ENCODE measurements at regions not wholly inside any gene's neighbourhood (a gene's known extent, or its start where the extent isn't known, plus 50 kb on each side); places are given as distances from the start of the nearest gene placed in this dataset.
"Not testable (repeated sequence)": the region's sequence is repeated elsewhere in the genome, so short reads cannot be mapped to it uniquely, and the experiment has no call there.

- no peaks in the 10 kb centered on the region for H3K9me3 ChIP-seq (ENCODE audit: control insufficient read depth, insufficient read depth, low read length)
- peaks cover 10% of the 10 kb centered on the region for H3K4me1 ChIP-seq (ENCODE audit: control insufficient read depth, insufficient read depth, low read length)
- H3K9ac ChIP-seq (ENCODE audit: low read depth, low read length), result no peak overlapping the region
- H3K4me3 ChIP-seq (ENCODE audit: low read depth, low read length), result no peak overlapping the region
- no peaks in the 10 kb centered on the region for H3K36me3 ChIP-seq (ENCODE audit: control insufficient read depth, insufficient read depth, low read length)
- H3K27me3 ChIP-seq (ENCODE audit: control insufficient read depth, insufficient read depth, low read length), result no peaks in the 10 kb centered on the region
Observed at GRCh38 chr9:89685698-89686097, 80.9 kb downstream of the GADD45G start.

GRCh38 chr9:89686126-89686525 lies 81.3 kb downstream of the GADD45G start:
- H3K27me3 ChIP-seq (ENCODE audit: control insufficient read depth, insufficient read depth, low read length), result no peaks in the 10 kb centered on the region

DNA sequence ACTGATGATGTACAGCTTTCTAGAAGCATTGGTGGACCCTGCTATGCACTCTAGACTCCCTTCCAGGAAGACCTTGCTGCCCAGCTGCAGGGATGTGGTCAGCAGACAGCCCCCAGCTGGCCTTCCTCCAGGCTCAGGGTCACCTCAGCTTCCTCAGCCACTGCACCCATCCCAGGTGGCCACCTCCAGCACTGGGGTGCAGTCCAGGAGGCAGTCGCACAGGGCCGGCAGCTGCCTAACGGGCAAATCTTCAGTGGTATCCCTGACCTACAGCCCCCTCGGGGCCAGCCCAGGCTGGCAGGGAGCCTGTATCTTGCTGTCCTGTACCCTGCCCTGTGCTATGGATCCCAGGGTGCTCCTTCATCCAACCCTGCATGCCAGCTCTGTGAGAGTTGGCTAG lies 81.8 kb downstream of the GADD45G start:
- Histone ChIP-seq H3K9ac (ENCODE audit: low read depth, low read length) (no peak overlapping the region), H3K27me3 (ENCODE audit: control insufficient read depth, insufficient read depth, low read length) (no peaks in the 10 kb centered on the region), H3K9me3 (ENCODE audit: control insufficient read depth, insufficient read depth, low read length) (no peaks in the 10 kb centered on the region), H3K4me1 (ENCODE audit: control insufficient read depth, insufficient read depth, low read length) (peaks cover 10% of the 10 kb centered on the region), H3K36me3 (ENCODE audit: control insufficient read depth, insufficient read depth, low read length) (no peaks in the 10 kb centered on the region), H3K4me3 (ENCODE audit: low read depth, low read length) (no peak overlapping the region)

More at GRCh38 chr9:89686126-89686525, 81.3 kb downstream of the GADD45G start:
- Histone ChIP-seq H3K9ac (ENCODE audit: low read depth, low read length) (no peak overlapping the region), H3K36me3 (ENCODE audit: control insufficient read depth, insufficient read depth, low read length) (no peaks in the 10 kb centered on the region), H3K4me1 (ENCODE audit: control insufficient read depth, insufficient read depth, low read length) (peaks cover 10% of the 10 kb centered on the region), H3K4me3 (ENCODE audit: low read depth, low read length) (no peak overlapping the region), H3K9me3 (ENCODE audit: control insufficient read depth, insufficient read depth, low read length) (no peaks in the 10 kb centered on the region)

GRCh38 chr9:89687188-89687587 lies 82.4 kb downstream of the GADD45G start:
- Histone ChIP-seq H3K27me3 (ENCODE audit: control insufficient read depth, insufficient read depth, low read length) (no peaks in the 10 kb centered on the region), H3K4me3 (ENCODE audit: low read depth, low read length) (no peak overlapping the region), H3K36me3 (ENCODE audit: control insufficient read depth, insufficient read depth, low read length) (no peaks in the 10 kb centered on the region), H3K9me3 (ENCODE audit: control insufficient read depth, insufficient read depth, low read length) (no peaks in the 10 kb centered on the region), H3K9ac (ENCODE audit: low read depth, low read length) (no peak overlapping the region), H3K4me1 (ENCODE audit: control insufficient read depth, insufficient read depth, low read length) (peaks cover 10% of the 10 kb centered on the region)

DNA sequence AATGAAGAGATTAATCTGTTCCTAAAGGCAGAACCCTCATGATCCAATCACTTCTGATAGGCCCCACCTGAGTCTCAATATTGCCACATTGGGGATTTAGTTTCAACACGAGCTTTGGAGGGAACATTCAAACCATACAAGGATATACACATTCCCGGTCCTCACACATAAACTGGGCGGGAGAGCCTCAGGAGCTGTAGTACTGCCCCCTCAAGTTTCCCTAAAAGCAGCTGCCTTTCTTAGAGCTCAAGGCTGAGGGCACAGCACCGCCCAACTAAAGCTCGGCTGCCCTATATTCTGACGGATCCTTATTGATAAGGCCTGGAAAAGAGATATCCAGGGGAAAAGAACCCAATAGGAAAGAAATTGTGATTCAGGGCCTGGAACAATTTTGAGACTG lies 83.0 kb downstream of the GADD45G start:
- Histone ChIP-seq H3K27me3 (ENCODE audit: control insufficient read depth, insufficient read depth, low read length) (no peaks in the 10 kb centered on the region), H3K9ac (ENCODE audit: low read depth, low read length) (no peak overlapping the region), H3K4me3 (ENCODE audit: low read depth, low read length) (no peak overlapping the region), H3K9me3 (ENCODE audit: control insufficient read depth, insufficient read depth, low read length) (no peaks in the 10 kb centered on the region), H3K4me1 (ENCODE audit: control insufficient read depth, insufficient read depth, low read length) (peaks cover 10% of the 10 kb centered on the region), H3K36me3 (ENCODE audit: control insufficient read depth, insufficient read depth, low read length) (no peaks in the 10 kb centered on the region)

DNA sequence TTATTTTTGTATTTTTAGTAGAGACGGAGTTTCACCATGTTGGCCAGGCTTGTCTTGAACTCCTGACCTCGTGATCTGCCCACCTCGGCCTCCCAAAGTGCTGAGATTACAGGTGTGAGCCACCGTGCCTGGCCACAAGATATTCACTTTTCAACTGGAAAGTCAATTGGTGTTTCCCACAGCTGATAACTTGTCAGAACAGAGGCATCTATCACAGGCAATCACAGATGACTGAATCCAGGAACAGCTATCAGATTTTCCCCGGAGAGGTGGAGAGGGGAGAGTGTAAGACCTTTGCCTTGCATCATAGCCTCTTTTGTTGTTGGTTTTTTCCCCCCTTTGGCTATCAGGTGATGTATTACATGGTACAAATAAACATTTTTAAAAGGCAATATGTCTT lies 84.5 kb downstream of the GADD45G start:
- H3K9ac ChIP-seq (ENCODE audit: low read depth, low read length); H3K36me3 ChIP-seq (ENCODE audit: control insufficient read depth, insufficient read depth, low read length); H3K9me3 ChIP-seq (ENCODE audit: control insufficient read depth, insufficient read depth, low read length); H3K4me3 ChIP-seq (ENCODE audit: low read depth, low read length); H3K4me1 ChIP-seq (ENCODE audit: control insufficient read depth, insufficient read depth, low read length); H3K27me3 ChIP-seq (ENCODE audit: control insufficient read depth, insufficient read depth, low read length): not testable (repeated sequence)

GRCh38 chr9:89690334-89690912 lies 85.6 kb downstream of the GADD45G start:
- H3K4me3 ChIP-seq (ENCODE audit: low read depth, low read length), result no peak overlapping the region
- no peaks in the 10 kb centered on the region for H3K9me3 ChIP-seq (ENCODE audit: control insufficient read depth, insufficient read depth, low read length)
- no peak overlapping the region for H3K9ac ChIP-seq (ENCODE audit: low read depth, low read length)
- no peaks in the 10 kb centered on the region for H3K27me3 ChIP-seq (ENCODE audit: control insufficient read depth, insufficient read depth, low read length)
- H3K4me1 ChIP-seq (ENCODE audit: control insufficient read depth, insufficient read depth, low read length), result peaks cover 14% of the 10 kb centered on the region
- no peaks in the 10 kb centered on the region for H3K36me3 ChIP-seq (ENCODE audit: control insufficient read depth, insufficient read depth, low read length)

DNA sequence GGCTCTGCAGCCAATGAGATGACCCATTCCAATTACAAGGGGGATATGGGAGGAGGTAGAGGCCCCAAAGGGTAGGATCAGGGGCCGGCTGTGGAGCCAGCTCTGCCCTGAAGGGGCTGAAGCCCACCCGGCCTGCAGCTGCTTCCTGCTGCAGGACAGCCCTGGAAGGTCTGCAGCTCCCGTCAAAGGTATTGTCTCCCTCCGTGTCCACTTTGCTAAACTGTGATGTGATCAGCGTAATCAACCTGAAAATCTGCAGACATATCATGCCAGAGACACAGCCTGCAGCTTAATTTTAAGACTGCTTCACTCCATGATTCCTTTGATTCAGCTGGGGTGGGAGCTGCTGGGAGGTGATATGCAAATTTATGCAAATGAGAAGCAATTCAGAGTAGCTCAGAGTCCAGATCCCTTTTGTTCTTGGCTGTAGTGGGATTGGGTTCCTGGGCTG lies 90.7 kb downstream of the GADD45G start:
- no peaks in the 10 kb centered on the region for H3K36me3 ChIP-seq (ENCODE audit: control insufficient read depth, insufficient read depth, low read length)
- no peaks in the 10 kb centered on the region for H3K9me3 ChIP-seq (ENCODE audit: control insufficient read depth, insufficient read depth, low read length)
- H3K4me1 ChIP-seq (ENCODE audit: control insufficient read depth, insufficient read depth, low read length), result peaks cover 9% of the 10 kb centered on the region
- no peaks in the 10 kb centered on the region for H3K27me3 ChIP-seq (ENCODE audit: control insufficient read depth, insufficient read depth, low read length)
- peak overlapping the region; percentile 23 for H3K4me3 ChIP-seq (ENCODE audit: low read depth, low read length)
- H3K9ac ChIP-seq (ENCODE audit: low read depth, low read length), result no peak overlapping the region

DNA sequence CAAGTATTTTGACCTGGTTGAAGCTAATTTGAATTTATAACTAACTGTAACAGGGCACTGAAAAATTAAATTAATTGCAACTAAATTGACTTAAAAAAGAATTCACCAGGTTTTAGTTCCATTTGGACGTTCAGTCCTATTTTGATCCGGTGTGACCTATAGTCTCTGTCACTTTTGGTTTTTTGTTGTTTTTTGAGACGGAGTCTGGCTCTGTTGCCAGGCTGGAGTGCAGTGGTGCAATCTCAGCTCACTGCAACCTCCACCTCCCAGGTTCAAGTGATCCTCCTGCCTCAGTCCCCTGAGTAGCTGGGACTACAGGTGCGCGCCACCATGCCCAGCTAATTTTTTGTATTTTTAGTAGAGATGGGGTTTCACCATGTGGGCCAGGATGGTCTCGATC lies 91.2 kb downstream of the GADD45G start:
- not testable (repeated sequence) for H3K4me3 ChIP-seq (ENCODE audit: low read depth, low read length); H3K9ac ChIP-seq (ENCODE audit: low read depth, low read length); H3K27me3 ChIP-seq (ENCODE audit: control insufficient read depth, insufficient read depth, low read length); H3K9me3 ChIP-seq (ENCODE audit: control insufficient read depth, insufficient read depth, low read length); H3K36me3 ChIP-seq (ENCODE audit: control insufficient read depth, insufficient read depth, low read length); H3K4me1 ChIP-seq (ENCODE audit: control insufficient read depth, insufficient read depth, low read length)

DNA sequence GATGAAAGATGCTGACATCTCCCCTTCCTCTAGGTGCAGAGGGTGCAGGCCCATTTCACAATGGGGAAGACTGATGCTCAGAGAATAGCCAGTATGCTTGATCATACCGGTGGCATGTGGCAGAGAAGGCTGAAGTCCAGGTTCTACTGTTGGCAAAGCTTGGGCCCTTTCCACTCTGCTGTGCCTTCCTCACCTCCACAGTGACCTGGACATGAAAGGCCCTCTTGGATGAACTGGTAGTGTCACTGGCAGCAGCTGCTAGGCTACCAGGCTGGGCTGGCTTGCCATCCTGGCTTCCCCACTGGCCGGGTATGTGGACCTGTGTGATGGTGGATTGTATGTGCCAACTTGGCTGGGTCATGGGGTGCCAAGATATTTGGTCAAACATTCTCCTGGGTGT lies 92.0 kb downstream of the GADD45G start:
- H3K36me3 ChIP-seq (ENCODE audit: control insufficient read depth, insufficient read depth, low read length), result no peaks in the 10 kb centered on the region
- H3K9me3 ChIP-seq (ENCODE audit: control insufficient read depth, insufficient read depth, low read length), result no peaks in the 10 kb centered on the region
- no peaks in the 10 kb centered on the region for H3K27me3 ChIP-seq (ENCODE audit: control insufficient read depth, insufficient read depth, low read length)
- H3K4me1 ChIP-seq (ENCODE audit: control insufficient read depth, insufficient read depth, low read length), result peaks cover 12% of the 10 kb centered on the region
- no peak overlapping the region for H3K4me3 ChIP-seq (ENCODE audit: low read depth, low read length)
- H3K9ac ChIP-seq (ENCODE audit: low read depth, low read length), result no peak overlapping the region

DNA sequence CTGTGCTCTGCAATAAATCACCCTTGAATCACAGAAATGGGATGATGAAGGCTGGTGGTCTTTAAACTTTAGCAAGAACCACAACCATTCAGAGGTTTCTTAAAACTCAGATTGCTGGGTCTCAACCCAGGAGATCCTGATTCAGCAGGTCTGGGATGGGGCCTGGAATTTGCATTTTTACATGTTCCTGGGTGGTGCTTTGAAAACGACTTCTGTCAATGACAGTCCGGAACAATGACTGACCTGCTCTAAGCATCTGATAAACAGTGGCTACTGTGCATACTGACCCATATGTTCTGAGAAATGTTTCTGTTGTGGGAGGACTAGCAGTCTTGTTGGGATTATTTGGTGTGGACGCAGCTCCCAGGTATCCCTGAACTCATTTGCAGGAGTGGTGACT lies 92.7 kb downstream of the GADD45G start:
- no peak overlapping the region for H3K9ac ChIP-seq (ENCODE audit: low read depth, low read length)
- no peaks in the 10 kb centered on the region for H3K36me3 ChIP-seq (ENCODE audit: control insufficient read depth, insufficient read depth, low read length)
- no peaks in the 10 kb centered on the region for H3K9me3 ChIP-seq (ENCODE audit: control insufficient read depth, insufficient read depth, low read length)
- no peak overlapping the region for H3K4me3 ChIP-seq (ENCODE audit: low read depth, low read length)
- no peaks in the 10 kb centered on the region for H3K27me3 ChIP-seq (ENCODE audit: control insufficient read depth, insufficient read depth, low read length)
- peaks cover 12% of the 10 kb centered on the region for H3K4me1 ChIP-seq (ENCODE audit: control insufficient read depth, insufficient read depth, low read length)

GRCh38 chr9:89698411-89699005 lies 93.7 kb downstream of the GADD45G start:
- Histone ChIP-seq H3K9ac (ENCODE audit: low read depth, low read length) (no peak overlapping the region), H3K27me3 (ENCODE audit: control insufficient read depth, insufficient read depth, low read length) (no peaks in the 10 kb centered on the region), H3K4me1 (ENCODE audit: control insufficient read depth, insufficient read depth, low read length) (peaks cover 12% of the 10 kb centered on the region), H3K36me3 (ENCODE audit: control insufficient read depth, insufficient read depth, low read length) (no peaks in the 10 kb centered on the region), H3K9me3 (ENCODE audit: control insufficient read depth, insufficient read depth, low read length) (no peaks in the 10 kb centered on the region), H3K4me3 (ENCODE audit: low read depth, low read length) (no peak overlapping the region)
